ENCODE measurements at regions not wholly inside any gene's neighbourhood (a gene's known extent, or its start where the extent isn't known, plus 50 kb on each side); places are given as distances from the start of the nearest gene placed in this dataset.
A peak's percentile ranks its signal among the peaks of the same experiment; 100 is the strongest.
"Not testable (repeated sequence)": the region's sequence is repeated elsewhere in the genome, so short reads cannot be mapped to it uniquely, and the experiment has no call there.

- H3K4me1 ChIP-seq (ENCODE audit: control insufficient read depth in 1 of 2, insufficient read depth in 2 of 2, low read length in 2 of 2); ATAC-seq (ENCODE audit: low FRiP score); H3K27ac ChIP-seq (ENCODE audit: low read depth in 1 of 2, low read length in 2 of 2); H3K36me3 ChIP-seq (ENCODE audit: control insufficient read depth in 1 of 2, insufficient read depth in 2 of 2, low read length in 1 of 2); intact Hi-C loops (cut with DNase I); H3K27me3 ChIP-seq (ENCODE audit: control insufficient read depth in 1 of 2, insufficient read depth in 2 of 2, low read length in 1 of 2); H3K9me3 ChIP-seq (ENCODE audit: control insufficient read depth, low read length); H3K4me3 ChIP-seq (ENCODE audit: low read length in 2 of 2): not testable (repeated sequence)
- peak in 1 of 2 donors; percentile 19 for DNase-seq
- WGBS, 2 donors: 73 to 76% methylated on average over 16 of the region's 16 CpGs
Measured at GRCh38 chr22:44619560-44620128, 82.4 kb upstream of the PRR5 start.

- H3K9me3 ChIP-seq (ENCODE audit: control insufficient read depth, low read length); intact Hi-C loops (cut with DNase I); H3K4me1 ChIP-seq (ENCODE audit: control insufficient read depth in 1 of 2, insufficient read depth in 2 of 2, low read length in 2 of 2); H3K27me3 ChIP-seq (ENCODE audit: control insufficient read depth in 1 of 2, insufficient read depth in 2 of 2, low read length in 1 of 2); H3K4me3 ChIP-seq (ENCODE audit: low read length in 2 of 2); ATAC-seq (ENCODE audit: low FRiP score); H3K36me3 ChIP-seq (ENCODE audit: control insufficient read depth in 1 of 2, insufficient read depth in 2 of 2, low read length in 1 of 2); H3K27ac ChIP-seq (ENCODE audit: low read depth in 1 of 2, low read length in 2 of 2): not testable (repeated sequence)
- DNase-seq: peak in 1 of 2 donors; percentile 13
- 83 to 93% methylated on average over 6 of the region's 6 CpGs for WGBS, 2 donors
Measured at GRCh38 chr22:44618910-44619309, 83.1 kb upstream of the PRR5 start.

- DNase-seq: peak in 1 of 2 donors; percentile 60
- H3K27me3 ChIP-seq (ENCODE audit: control insufficient read depth in 1 of 2, insufficient read depth in 2 of 2, low read length in 1 of 2): no peaks in the 10 kb centered on the region
- intact Hi-C loops (cut with DNase I): no loop called here
Measured at GRCh38 chr22:44618400-44618799, 83.6 kb upstream of the PRR5 start.

GRCh38 chr22:44617828-44618227 lies 84.2 kb upstream of the PRR5 start:
- Histone ChIP-seq H3K36me3 (ENCODE audit: control insufficient read depth in 1 of 2, insufficient read depth in 2 of 2, low read length in 1 of 2) (no peaks in the 10 kb centered on the region), H3K4me1 (ENCODE audit: control insufficient read depth in 1 of 2, insufficient read depth in 2 of 2, low read length in 2 of 2) (no peaks in the 10 kb centered on the region), H3K4me3 (ENCODE audit: low read length in 2 of 2) (no peak overlapping the region), H3K9me3 (ENCODE audit: control insufficient read depth, low read length) (peaks cover 4% of the 10 kb centered on the region), H3K27ac (ENCODE audit: low read depth in 1 of 2, low read length in 2 of 2) (no peak overlapping the region), H3K27me3 (ENCODE audit: control insufficient read depth in 1 of 2, insufficient read depth in 2 of 2, low read length in 1 of 2) (no peaks in the 10 kb centered on the region)
- 91% methylated on average over 4 of the region's 4 CpGs for WGBS, 2 donors
- ATAC-seq (ENCODE audit: low FRiP score) (no peak), DNase-seq (peak in 1 of 2 donors; percentile 47)
- intact Hi-C loops (cut with DNase I): no loop called here

More at GRCh38 chr22:44618400-44618799, 83.6 kb upstream of the PRR5 start:
- ATAC-seq (ENCODE audit: low FRiP score): no peak
- WGBS, 2 donors: 39 to 46% methylated on average over 16 to 17 of the region's 17 CpGs
- H3K4me3 ChIP-seq (ENCODE audit: low read length in 2 of 2): no peak overlapping the region
- H3K4me1 ChIP-seq (ENCODE audit: control insufficient read depth in 1 of 2, insufficient read depth in 2 of 2, low read length in 2 of 2): no peaks in the 10 kb centered on the region
- H3K9me3 ChIP-seq (ENCODE audit: control insufficient read depth, low read length): peaks cover 4% of the 10 kb centered on the region
- H3K36me3 ChIP-seq (ENCODE audit: control insufficient read depth in 1 of 2, insufficient read depth in 2 of 2, low read length in 1 of 2): no peaks in the 10 kb centered on the region
- no peak overlapping the region for H3K27ac ChIP-seq (ENCODE audit: low read depth in 1 of 2, low read length in 2 of 2)

- intact Hi-C loops (cut with DNase I): no loop called here
- Histone ChIP-seq H3K4me3 (ENCODE audit: low read length in 2 of 2) (no peak overlapping the region), H3K9me3 (ENCODE audit: control insufficient read depth, low read length) (peaks cover 4% of the 10 kb centered on the region), H3K4me1 (ENCODE audit: control insufficient read depth in 1 of 2, insufficient read depth in 2 of 2, low read length in 2 of 2) (no peaks in the 10 kb centered on the region), H3K36me3 (ENCODE audit: control insufficient read depth in 1 of 2, insufficient read depth in 2 of 2, low read length in 1 of 2) (no peaks in the 10 kb centered on the region), H3K27ac (ENCODE audit: low read depth in 1 of 2, low read length in 2 of 2) (no peak overlapping the region), H3K27me3 (ENCODE audit: control insufficient read depth in 1 of 2, insufficient read depth in 2 of 2, low read length in 1 of 2) (no peaks in the 10 kb centered on the region)
- ATAC-seq (ENCODE audit: low FRiP score): no peak
- 70 to 82% methylated on average over 15 to 19 of the region's 19 CpGs for WGBS, 2 donors
- DNase-seq: no peak
Measured at GRCh38 chr22:44616882-44617655, 84.9 kb upstream of the PRR5 start.

GRCh38 chr22:44616461-44616860 lies 85.5 kb upstream of the PRR5 start:
- ATAC-seq (ENCODE audit: low FRiP score) (no peak), DNase-seq (no peak)
- H3K4me1 ChIP-seq (ENCODE audit: control insufficient read depth in 1 of 2, insufficient read depth in 2 of 2, low read length in 2 of 2): no peaks in the 10 kb centered on the region
- H3K27ac ChIP-seq (ENCODE audit: low read depth in 1 of 2, low read length in 2 of 2): no peak overlapping the region
- intact Hi-C loops (cut with DNase I): no loop called here
- peaks cover 4% of the 10 kb centered on the region for H3K9me3 ChIP-seq (ENCODE audit: control insufficient read depth, low read length)
- H3K36me3 ChIP-seq (ENCODE audit: control insufficient read depth in 1 of 2, insufficient read depth in 2 of 2, low read length in 1 of 2): no peaks in the 10 kb centered on the region
- 76 to 79% methylated on average over 9 of the region's 9 CpGs for WGBS, 2 donors
- no peak overlapping the region for H3K4me3 ChIP-seq (ENCODE audit: low read length in 2 of 2)
- H3K27me3 ChIP-seq (ENCODE audit: control insufficient read depth in 1 of 2, insufficient read depth in 2 of 2, low read length in 1 of 2): no peaks in the 10 kb centered on the region

GRCh38 chr22:44615602-44616180 lies 86.3 kb upstream of the PRR5 start:
- Histone ChIP-seq H3K4me1 (ENCODE audit: control insufficient read depth in 1 of 2, insufficient read depth in 2 of 2, low read length in 2 of 2) (no peaks in the 10 kb centered on the region), H3K4me3 (ENCODE audit: low read length in 2 of 2) (no peak overlapping the region), H3K36me3 (ENCODE audit: control insufficient read depth in 1 of 2, insufficient read depth in 2 of 2, low read length in 1 of 2) (no peaks in the 10 kb centered on the region), H3K27ac (ENCODE audit: low read depth in 1 of 2, low read length in 2 of 2) (no peak overlapping the region), H3K9me3 (ENCODE audit: control insufficient read depth, low read length) (peaks cover 4% of the 10 kb centered on the region), H3K27me3 (ENCODE audit: control insufficient read depth in 1 of 2, insufficient read depth in 2 of 2, low read length in 1 of 2) (no peaks in the 10 kb centered on the region)
- DNase-seq (no peak), ATAC-seq (ENCODE audit: low FRiP score) (no peak)
- WGBS, 2 donors: 73 to 76% methylated on average over 8 of the region's 8 CpGs
- intact Hi-C loops (cut with DNase I): no loop called here

- 90 to 92% methylated on average over 16 of the region's 16 CpGs for WGBS, 2 donors
- Histone ChIP-seq H3K4me1 (ENCODE audit: control insufficient read depth in 1 of 2, insufficient read depth in 2 of 2, low read length in 2 of 2) (no peaks in the 10 kb centered on the region), H3K27ac (ENCODE audit: low read depth in 1 of 2, low read length in 2 of 2) (no peak overlapping the region), H3K9me3 (ENCODE audit: control insufficient read depth, low read length) (peaks cover 4% of the 10 kb centered on the region), H3K4me3 (ENCODE audit: low read length in 2 of 2) (no peak overlapping the region), H3K27me3 (ENCODE audit: control insufficient read depth in 1 of 2, insufficient read depth in 2 of 2, low read length in 1 of 2) (no peaks in the 10 kb centered on the region), H3K36me3 (ENCODE audit: control insufficient read depth in 1 of 2, insufficient read depth in 2 of 2, low read length in 1 of 2) (no peaks in the 10 kb centered on the region)
- no peak for DNase-seq
- ATAC-seq (ENCODE audit: low FRiP score): no peak
- intact Hi-C loops (cut with DNase I): no loop called here
Measured at GRCh38 chr22:44615146-44615545, 86.9 kb upstream of the PRR5 start.

- WGBS, 2 donors: 73 to 75% methylated on average over 2 of the region's 2 CpGs
- no peak for DNase-seq
- H3K9me3 ChIP-seq (ENCODE audit: control insufficient read depth, low read length): peaks cover 4% of the 10 kb centered on the region
Measured at GRCh38 chr22:44613196-44613595, 88.8 kb upstream of the PRR5 start.

More at GRCh38 chr22:44613196-44613595, 88.8 kb upstream of the PRR5 start:
- Histone ChIP-seq H3K36me3 (ENCODE audit: control insufficient read depth in 1 of 2, insufficient read depth in 2 of 2, low read length in 1 of 2) (no peaks in the 10 kb centered on the region), H3K4me1 (ENCODE audit: control insufficient read depth in 1 of 2, insufficient read depth in 2 of 2, low read length in 2 of 2) (no peaks in the 10 kb centered on the region), H3K27me3 (ENCODE audit: control insufficient read depth in 1 of 2, insufficient read depth in 2 of 2, low read length in 1 of 2) (no peaks in the 10 kb centered on the region), H3K27ac (ENCODE audit: low read depth in 1 of 2, low read length in 2 of 2) (no peak overlapping the region), H3K4me3 (ENCODE audit: low read length in 2 of 2) (no peak overlapping the region)
- intact Hi-C loops (cut with DNase I): no loop called here
- no peak for ATAC-seq (ENCODE audit: low FRiP score)

Measured in aorta (tissue), 5 donors.